ENCODE measurements at regions not wholly inside any gene's neighbourhood (a gene's known extent, or its start where the extent isn't known, plus 50 kb on each side); places are given as distances from the start of the nearest gene placed in this dataset.

DNA sequence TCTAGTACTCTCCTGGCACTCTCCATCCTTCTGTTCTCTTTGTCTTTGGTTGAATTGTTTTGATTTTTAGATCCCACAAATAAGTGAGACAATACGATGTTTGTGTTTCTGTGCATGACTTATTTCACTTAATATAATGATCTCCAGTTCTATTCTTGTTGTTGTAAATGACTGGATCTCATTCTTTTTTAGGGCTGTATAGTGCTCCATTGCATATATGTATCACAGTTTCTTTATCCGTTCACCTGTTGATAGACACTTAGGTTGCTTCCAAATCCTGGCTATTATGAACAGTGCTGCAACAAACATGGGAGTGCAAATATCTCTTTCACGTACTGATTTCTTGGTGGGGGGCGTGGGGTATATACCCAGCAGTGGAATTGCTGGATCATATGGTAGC, 245.0 kb downstream of the ADCYAP1 start:
- TF ChIP-seq SIN3A (IDR thresholded peaks at IDR 0.05; ENCODE audit: low read depth) (no peak), ZNF274 (IDR thresholded peaks at IDR 0.05; ENCODE audit: low read depth, low read length) (no peak), POLR2A (IDR thresholded peaks at IDR 0.05; ENCODE audit: borderline replicate concordance, extremely low read depth, insufficient read depth, insufficient read length) (no peak), JUND (IDR thresholded peaks at IDR 0.05) (no peak), YY1 (IDR thresholded peaks at IDR 0.05; ENCODE audit: extremely low read depth, insufficient replicate concordance, low read depth, low read length) (no peak), EZH2 (IDR thresholded peaks at IDR 0.05) (no peak), EGR1 (IDR thresholded peaks at IDR 0.05; ENCODE audit: low read depth) (no peak), FOSL1 (IDR thresholded peaks at IDR 0.05; ENCODE audit: low read depth) (no peak), SP1 (IDR thresholded peaks at IDR 0.05; ENCODE audit: low read depth) (no peak), ATF3 (IDR thresholded peaks at IDR 0.05) (no peak), ZFX (IDR thresholded peaks at IDR 0.05) (no peak)
- TF ChIP-seq, protein P1, sequence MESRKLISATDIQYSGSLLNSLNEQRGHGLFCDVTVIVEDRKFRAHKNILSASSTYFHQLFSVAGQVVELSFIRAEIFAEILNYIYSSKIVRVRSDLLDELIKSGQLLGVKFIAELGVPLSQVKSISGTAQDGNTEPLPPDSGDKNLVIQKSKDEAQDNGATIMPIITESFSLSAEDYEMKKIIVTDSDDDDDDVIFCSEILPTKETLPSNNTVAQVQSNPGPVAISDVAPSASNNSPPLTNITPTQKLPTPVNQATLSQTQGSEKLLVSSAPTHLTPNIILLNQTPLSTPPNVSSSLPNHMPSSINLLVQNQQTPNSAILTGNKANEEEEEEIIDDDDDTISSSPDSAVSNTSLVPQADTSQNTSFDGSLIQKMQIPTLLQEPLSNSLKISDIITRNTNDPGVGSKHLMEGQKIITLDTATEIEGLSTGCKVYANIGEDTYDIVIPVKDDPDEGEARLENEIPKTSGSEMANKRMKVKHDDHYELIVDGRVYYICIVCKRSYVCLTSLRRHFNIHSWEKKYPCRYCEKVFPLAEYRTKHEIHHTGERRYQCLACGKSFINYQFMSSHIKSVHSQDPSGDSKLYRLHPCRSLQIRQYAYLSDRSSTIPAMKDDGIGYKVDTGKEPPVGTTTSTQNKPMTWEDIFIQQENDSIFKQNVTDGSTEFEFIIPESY (IDR thresholded peaks at IDR 0.05; ENCODE audit: extremely low read depth, insufficient replicate concordance, low read length), result no peak
- Histone ChIP-seq H3K4me1 (ENCODE audit: control insufficient read depth in 1 of 2, insufficient read depth in 2 of 2, low read length in 2 of 2) (no peaks in the 10 kb centered on the region), H3K27me3 (ENCODE audit: insufficient read depth, low read length) (0 out of 2 replicates have a peak, but pooled peaks cover 3% of the 10 kb centered on the region), H3K36me3 (ENCODE audit: control insufficient read depth in 1 of 2, insufficient read depth in 2 of 2, low read length in 2 of 2) (no peaks in the 10 kb centered on the region), H4K20me1 (ENCODE audit: insufficient read depth) (no peaks in the 10 kb centered on the region), H3K9me3 (ENCODE audit: control insufficient read depth in 1 of 2, insufficient read depth in 1 of 2, low read depth in 1 of 2, low read length in 2 of 2) (no peaks in the 10 kb centered on the region), H3K9me2 (ENCODE audit: insufficient read depth) (no peaks in the 10 kb centered on the region), H3K27ac (ENCODE audit: low read depth, low read length) (no peak overlapping the region), H3K9ac (ENCODE audit: low read length) (no peak overlapping the region), H3K4me3 (replicated peaks in 1 of 2; ENCODE audit: low read depth in 1 of 2, low read length in 2 of 2) (no peak overlapping the region), H2AFZ (ENCODE audit: low read depth, low read length, poor library complexity, severe bottlenecking) (no peak overlapping the region), H3K79me2 (ENCODE audit: insufficient read depth, low read length) (no peaks in the 10 kb centered on the region), H3K4me2 (ENCODE audit: low read length) (no peak overlapping the region)
- intact Hi-C loops (cut with micrococcal nuclease), result no loop called here
- DNase-seq (ENCODE audit: low read depth, low spot score), result no peak
- no TSS peak for BruUV-seq (replicated peaks)
- ChIA-PET RAD21 (ENCODE audit: low non-redundant PET in 1 of 2, low total read pairs in 2 of 2, uncharacterized antibody in 2 of 2, unreplicated experiment in 2 of 2) (no interaction called here), POLR2A (no interaction called here), CTCF (no interaction called here)
- no peak for ATAC-seq
